ENCODE measurements at regions not wholly inside any gene's neighbourhood (a gene's known extent, or its start where the extent isn't known, plus 50 kb on each side); places are given as distances from the start of the nearest gene placed in this dataset.

- no peaks in the 10 kb centered on the region for H3K9me3 ChIP-seq
Observed at GRCh38 chr6:71454056-71454455, 165.4 kb downstream of the OGFRL1 start.

GRCh38 chr6:71457929-71458328, 169.3 kb downstream of the OGFRL1 start:
- intact Hi-C loops (cut with DNase I; ENCODE audit: low total_unique reads) (no loop called here), in situ Hi-C loops (cut with MboI; ENCODE audit: low sequenced_read_pairs in 4 of 4) (no loop called here)
- Histone ChIP-seq H3K36me3 (no peaks in the 10 kb centered on the region), H3K27ac (no peak overlapping the region), H3K27me3 (no peaks in the 10 kb centered on the region), H3K4me1 (no peaks in the 10 kb centered on the region), H3K4me3 (no peak overlapping the region), H3K9me3 (no peaks in the 10 kb centered on the region)
- ATAC-seq (no peak), DNase-seq (peak in 1 of 2 donors; percentile 14)
- no peak for TF ChIP-seq POLR2A (IDR thresholded peaks at IDR 0.05)
- TF ChIP-seq, protein P1, sequence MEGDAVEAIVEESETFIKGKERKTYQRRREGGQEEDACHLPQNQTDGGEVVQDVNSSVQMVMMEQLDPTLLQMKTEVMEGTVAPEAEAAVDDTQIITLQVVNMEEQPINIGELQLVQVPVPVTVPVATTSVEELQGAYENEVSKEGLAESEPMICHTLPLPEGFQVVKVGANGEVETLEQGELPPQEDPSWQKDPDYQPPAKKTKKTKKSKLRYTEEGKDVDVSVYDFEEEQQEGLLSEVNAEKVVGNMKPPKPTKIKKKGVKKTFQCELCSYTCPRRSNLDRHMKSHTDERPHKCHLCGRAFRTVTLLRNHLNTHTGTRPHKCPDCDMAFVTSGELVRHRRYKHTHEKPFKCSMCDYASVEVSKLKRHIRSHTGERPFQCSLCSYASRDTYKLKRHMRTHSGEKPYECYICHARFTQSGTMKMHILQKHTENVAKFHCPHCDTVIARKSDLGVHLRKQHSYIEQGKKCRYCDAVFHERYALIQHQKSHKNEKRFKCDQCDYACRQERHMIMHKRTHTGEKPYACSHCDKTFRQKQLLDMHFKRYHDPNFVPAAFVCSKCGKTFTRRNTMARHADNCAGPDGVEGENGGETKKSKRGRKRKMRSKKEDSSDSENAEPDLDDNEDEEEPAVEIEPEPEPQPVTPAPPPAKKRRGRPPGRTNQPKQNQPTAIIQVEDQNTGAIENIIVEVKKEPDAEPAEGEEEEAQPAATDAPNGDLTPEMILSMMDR (IDR thresholded peaks at IDR 0.05 in 4 of 5, conservative IDR thresholded peaks at IDR 0.05 in 1 of 5), result no peak

More at GRCh38 chr6:71454056-71454455, 165.4 kb downstream of the OGFRL1 start:
- ATAC-seq, result no peak
- H3K27me3 ChIP-seq, result no peaks in the 10 kb centered on the region
- in situ Hi-C loops (cut with MboI; ENCODE audit: low sequenced_read_pairs in 4 of 4), result no loop called here
- intact Hi-C loops (cut with DNase I; ENCODE audit: low total_unique reads), result no loop called here
- H3K27ac ChIP-seq, result no peak overlapping the region
- TF ChIP-seq, protein P1 (IDR thresholded peaks at IDR 0.05 in 4 of 5, conservative IDR thresholded peaks at IDR 0.05 in 1 of 5), result no peak
- no peak for TF ChIP-seq POLR2A (IDR thresholded peaks at IDR 0.05)
- H3K4me1 ChIP-seq, result no peaks in the 10 kb centered on the region
- H3K36me3 ChIP-seq, result no peaks in the 10 kb centered on the region
- no peak overlapping the region for H3K4me3 ChIP-seq
- DNase-seq, result no peak

DNA sequence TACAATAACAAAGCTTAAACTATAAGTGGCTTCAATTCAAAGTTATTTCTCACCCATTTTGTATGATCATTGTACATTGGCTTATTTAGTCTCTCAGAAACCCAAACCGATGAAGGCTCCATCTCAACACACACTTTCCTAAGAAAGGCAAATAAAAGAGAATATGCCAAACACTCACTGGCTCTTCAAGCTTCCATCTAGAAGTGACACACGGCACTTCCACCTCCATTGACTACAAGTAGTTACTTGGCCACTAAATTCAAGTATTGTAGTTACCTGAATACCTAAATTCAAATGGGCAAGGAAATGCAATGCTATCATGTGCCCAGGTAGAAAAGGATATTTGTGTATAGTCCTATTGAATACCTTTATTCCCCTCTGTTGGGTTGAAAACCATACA, 170.6 kb downstream of the OGFRL1 start:
- intact Hi-C loops (cut with DNase I; ENCODE audit: low total_unique reads) (no loop called here), in situ Hi-C loops (cut with MboI; ENCODE audit: low sequenced_read_pairs in 4 of 4) (no loop called here)
- no peaks in the 10 kb centered on the region for H3K4me1 ChIP-seq
- no peaks in the 10 kb centered on the region for H3K36me3 ChIP-seq
- no peaks in the 10 kb centered on the region for H3K27me3 ChIP-seq
- no peak for ATAC-seq
- DNase-seq, result no peak
- H3K27ac ChIP-seq, result no peak overlapping the region
- TF ChIP-seq, protein P1 (IDR thresholded peaks at IDR 0.05 in 4 of 5, conservative IDR thresholded peaks at IDR 0.05 in 1 of 5), result no peak
- TF ChIP-seq POLR2A (IDR thresholded peaks at IDR 0.05), result no peak
- H3K4me3 ChIP-seq, result no peak overlapping the region
- H3K9me3 ChIP-seq, result no peaks in the 10 kb centered on the region

DNA sequence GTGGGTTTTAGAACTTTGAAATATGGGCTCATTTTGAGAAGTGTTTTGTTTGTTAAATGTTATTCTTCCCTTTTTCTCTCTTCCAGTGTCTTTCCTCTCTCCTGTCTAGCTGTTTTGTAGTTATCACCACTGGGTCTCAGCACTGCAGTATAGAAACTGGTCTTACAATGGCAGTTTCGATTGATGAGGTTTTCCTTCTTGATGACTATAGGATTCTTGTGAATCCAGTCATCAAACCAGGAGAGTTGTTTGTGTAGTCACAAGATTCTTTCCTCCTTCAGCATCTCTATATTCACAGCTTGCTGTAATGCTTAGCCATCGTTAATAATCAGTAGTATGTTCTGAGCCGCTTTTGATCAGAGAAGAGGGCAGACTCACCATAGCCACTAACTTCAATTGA, 172.3 kb downstream of the OGFRL1 start:
- no peak overlapping the region for H3K4me3 ChIP-seq
- H3K36me3 ChIP-seq, result no peaks in the 10 kb centered on the region
- no peak for ATAC-seq
- H3K27ac ChIP-seq, result no peak overlapping the region
- no peak for TF ChIP-seq POLR2A (IDR thresholded peaks at IDR 0.05)
- H3K4me1 ChIP-seq, result no peaks in the 10 kb centered on the region
- DNase-seq, result no peak
- H3K9me3 ChIP-seq, result no peaks in the 10 kb centered on the region
- intact Hi-C loops (cut with DNase I; ENCODE audit: low total_unique reads) (no loop called here), in situ Hi-C loops (cut with MboI; ENCODE audit: low sequenced_read_pairs in 4 of 4) (no loop called here)
- no peaks in the 10 kb centered on the region for H3K27me3 ChIP-seq

- H3K27ac ChIP-seq, result no peak overlapping the region
- no peak for TF ChIP-seq POLR2A (IDR thresholded peaks at IDR 0.05)
- TF ChIP-seq, protein P1 (IDR thresholded peaks at IDR 0.05 in 4 of 5, conservative IDR thresholded peaks at IDR 0.05 in 1 of 5), result no peak
- no peaks in the 10 kb centered on the region for H3K9me3 ChIP-seq
- H3K4me1 ChIP-seq, result no peaks in the 10 kb centered on the region
- DNase-seq, result no peak
- H3K36me3 ChIP-seq, result no peaks in the 10 kb centered on the region
- H3K4me3 ChIP-seq, result no peak overlapping the region
- intact Hi-C loops (cut with DNase I; ENCODE audit: low total_unique reads) (no loop called here), in situ Hi-C loops (cut with MboI; ENCODE audit: low sequenced_read_pairs in 4 of 4) (no loop called here)
- no peaks in the 10 kb centered on the region for H3K27me3 ChIP-seq
- ATAC-seq, result no peak
Observed at GRCh38 chr6:71463061-71463460, 174.4 kb downstream of the OGFRL1 start.
